Tibial nerve (tissue), 4 donors: ENCODE measurements at regions not wholly inside any gene's neighbourhood (a gene's known extent, or its start where the extent isn't known, plus 50 kb on each side); places are given as distances from the start of the nearest gene placed in this dataset.

Experiments used
- CTCF ChIP-seq, 5 experiments: fragments of 200-600 bp in 3 of 5; fragments of 450-650 bp in 2 of 5; sonication (generic) in 3 of 5; IDR thresholded peaks; one replicate each; pipeline ENCODE4 v1.5.1; 2016 to 2019; ENCODE audit warnings: antibody characterized with exemption in 5 of 5, mild to moderate bottlenecking in 3 of 5, moderate library complexity in 2 of 5
- EP300 ChIP-seq, 2 donors: sonication (generic); formaldehyde crosslinking; IDR thresholded peaks; one replicate each; pipeline ENCODE4 v1.6.1; 2017; ENCODE audit warnings: antibody characterized with exemption in 2 of 2, mild to moderate bottlenecking in 1 of 2
- POLR2A ChIP-seq, 2 donors: fragments of 450-650 bp; IDR thresholded peaks; one replicate each; pipeline ENCODE4 v1.6.1; 2017; ENCODE audit warnings: antibody characterized with exemption in 2 of 2, mild to moderate bottlenecking in 2 of 2, moderate library complexity in 2 of 2

GRCh38 chr5:72566746-72567145 is 59.5 kb upstream of the ZNF366 start:
- TF ChIP-seq POLR2A (IDR thresholded peaks at IDR 0.05) = no peak
- TF ChIP-seq CTCF (IDR thresholded peaks at IDR 0.05) = no peak
- no peak for TF ChIP-seq EP300 (IDR thresholded peaks at IDR 0.05)
